MCF 10A (cell line): ENCODE measurements at regions not wholly inside any gene's neighbourhood (a gene's known extent, or its start where the extent isn't known, plus 50 kb on each side); places are given as distances from the start of the nearest gene placed in this dataset.

ENCODE experiments used
- BruUV-seq: library from RNA; stranded (reverse); fragments of 400-500 nt; replicated peaks from 2 replicates; lab custom pipeline; 2021; lab: Mats Ljungman, UMichigan
- CTCF ChIA-PET: fragments of 300-600 bp; sonication (Branson Sonifier 250); formaldehyde crosslinking; extraction: SDS; loops from one replicate; lab custom pipeline; 2021; ENCODE audit warnings: antibody characterized with exemption, inconsistent platforms; lab: Yijun Ruan, JAX
- POLR2A ChIA-PET: fragments of 300-600, 350-650 bp; sonication (Branson Sonifier 250); formaldehyde crosslinking; extraction: SDS; loops from one replicate; lab custom pipeline; 2020; ENCODE audit warnings: antibody characterized with exemption, inconsistent platforms; lab: Yijun Ruan, JAX
- DNase-seq: peaks from one replicate; pipeline ENCODE4 v3.0.0-alpha.2; 2018; ENCODE audit not compliant: unreplicated experiment
- H3K27ac Mint-ChIP-seq: one replicate; pipeline ENCODE4 v1.8.0; 2022; ENCODE audit warnings: mild to moderate bottlenecking, low read depth, mixed read lengths; ENCODE audit not compliant: unreplicated experiment
- H3K27me3 Mint-ChIP-seq: one replicate; pipeline ENCODE4 v1.8.0; 2022; ENCODE audit warnings: mixed read lengths; ENCODE audit not compliant: insufficient read depth, unreplicated experiment
- H3K36me3 Mint-ChIP-seq: one replicate; pipeline ENCODE4 v1.8.0; 2022; ENCODE audit warnings: mild to moderate bottlenecking, moderate library complexity, mixed read lengths; ENCODE audit not compliant: insufficient read depth, unreplicated experiment
- H3K4me1 Mint-ChIP-seq: one replicate; pipeline ENCODE4 v1.8.0; 2022; ENCODE audit warnings: mixed read lengths; ENCODE audit not compliant: insufficient read depth, unreplicated experiment
- H3K4me3 Mint-ChIP-seq: one replicate; pipeline ENCODE4 v1.8.0; 2022; ENCODE audit warnings: mild to moderate bottlenecking, moderate library complexity, mixed read lengths; ENCODE audit not compliant: unreplicated experiment
- H3K9me3 Mint-ChIP-seq: one replicate; pipeline ENCODE4 v1.8.0; 2022; ENCODE audit warnings: mixed read lengths; ENCODE audit not compliant: unreplicated experiment
- CTCF ChIP-seq: fragments of 200-600 bp; IDR thresholded peaks from one replicate; pipeline ENCODE4 v1.8.0; 2022; ENCODE audit warnings: antibody characterized with exemption, mild to moderate bottlenecking; ENCODE audit not compliant: unreplicated experiment
- intact Hi-C: fragments of 100-400 bp; cut with micrococcal nuclease; formaldehyde crosslinking; loops from 2 replicates; pipeline ENCODE4 v1.14.1; 2022

DNA sequence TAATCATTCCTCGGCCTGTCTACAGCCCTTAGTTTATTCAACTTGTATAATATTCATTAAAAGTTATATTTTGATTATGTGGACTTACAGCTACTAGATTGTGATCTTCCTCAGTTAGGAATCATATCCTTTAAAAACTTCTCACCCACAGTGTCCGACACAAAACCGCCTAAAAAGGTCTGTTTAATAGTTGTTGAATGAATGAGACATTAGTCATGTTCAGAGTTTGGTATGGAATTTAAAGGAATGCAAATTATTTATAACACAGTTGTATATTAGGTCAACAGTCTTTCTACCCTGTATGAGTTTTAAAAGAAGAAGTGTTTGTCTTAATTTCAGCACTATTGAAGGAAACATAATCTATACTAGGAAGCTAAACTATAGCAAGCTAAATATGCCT, 390.0 kb downstream of the ARL4A start:
- Mint-ChIP-seq H3K9me3 (no peaks in the 10 kb centered on the region), H3K4me3 (no peak overlapping the region), H3K27me3 (no peaks in the 10 kb centered on the region), H3K4me1 (peaks cover 16% of the 10 kb centered on the region), H3K36me3 (peaks cover 6% of the 10 kb centered on the region), H3K27ac (peak overlapping the region; percentile 71)
- BruUV-seq = no TSS peak
- ChIA-PET POLR2A (interaction anchor here (1.4 kb wide), 1 partner anchor 10 kb away, joined by 3 read pairs; no protein-coding TSS in a partner anchor), CTCF (no interaction called here)
- DNase-seq = peak; percentile 23
- no peak for TF ChIP-seq CTCF
- intact Hi-C loops = no loop called here

- H3K36me3 Mint-ChIP-seq = peaks cover 6% of the 10 kb centered on the region
- H3K9me3 Mint-ChIP-seq = no peaks in the 10 kb centered on the region
- intact Hi-C loops = no loop called here
- no peak overlapping the region for H3K4me3 Mint-ChIP-seq
- H3K27me3 Mint-ChIP-seq = no peaks in the 10 kb centered on the region
- no peak for DNase-seq
- POLR2A ChIA-PET = interaction anchor here (0.8 to 1.4 kb wide), 2 partner anchors 11 to 36 kb away, joined by 3 to 4 read pairs; no protein-coding TSS in a partner anchor
- H3K27ac Mint-ChIP-seq = peak overlapping the region; percentile 71
- peaks cover 16% of the 10 kb centered on the region for H3K4me1 Mint-ChIP-seq
- CTCF ChIA-PET = no interaction called here
- no TSS peak for BruUV-seq
- TF ChIP-seq CTCF = no peak
Observed at GRCh38 chr7:13078105-13078504, 390.7 kb downstream of the ARL4A start.

DNA sequence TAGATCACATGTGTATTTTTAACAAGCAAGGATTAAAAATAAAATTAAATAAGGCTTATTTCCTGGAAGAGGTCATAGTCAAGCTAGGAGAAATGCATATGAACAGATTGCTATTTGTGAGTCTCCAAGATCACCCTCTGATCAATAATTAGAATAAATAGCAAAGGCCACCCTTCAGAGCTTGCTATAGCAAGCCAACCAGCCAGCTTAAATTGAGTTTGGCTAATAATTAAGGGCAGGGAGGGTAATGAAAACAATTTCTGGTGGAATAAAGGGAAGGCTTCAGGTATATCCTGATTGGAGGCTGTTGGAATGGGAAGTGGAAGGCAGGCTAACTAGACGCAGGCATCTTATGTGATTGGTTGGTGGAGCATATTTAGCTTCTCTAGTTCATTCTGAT, 403.5 kb downstream of the ARL4A start:
- intact Hi-C loops = loop anchor here (10.0 kb wide), 1 partner anchor 106 kb away; no protein-coding TSS in a partner anchor
- ChIA-PET POLR2A (interaction anchor here (1.4 kb wide), 1 partner anchor 74 kb away, joined by 4 read pairs; no protein-coding TSS in a partner anchor), CTCF (interaction anchor here (0.6 kb wide), 1 partner anchor 16 kb away, joined by 3 read pairs; no protein-coding TSS in a partner anchor)

More for the DNA sequence above, 403.5 kb downstream of the ARL4A start:
- no peak for TF ChIP-seq CTCF
- Mint-ChIP-seq H3K9me3 (peaks cover 8% of the 10 kb centered on the region), H3K36me3 (no peaks in the 10 kb centered on the region), H3K27ac (no peak overlapping the region), H3K27me3 (no peaks in the 10 kb centered on the region), H3K4me1 (peaks cover 12% of the 10 kb centered on the region), H3K4me3 (no peak overlapping the region)
- no peak for DNase-seq
- no TSS peak for BruUV-seq
